Spleen (tissue), 11 donors: ENCODE measurements at regions not wholly inside any gene's neighbourhood (a gene's known extent, or its start where the extent isn't known, plus 50 kb on each side); places are given as distances from the start of the nearest gene placed in this dataset.

ENCODE experiments used
- DNase-seq: peaks from one replicate; pipeline ENCODE4 v3.0.0-alpha.2; 2020
- H3K27ac ChIP-seq, 8 donors: fragments of 200-600 bp; sonication (generic) in 7 of 8; 1 replicate in 4 of 8; 2 replicates in 4 of 8; pipeline versions ENCODE4 v1.5.0 to v1.8.0; 2016 to 2021; ENCODE audit warnings: inconsistent platforms in 4 of 8, mild to moderate bottlenecking in 4 of 8, moderate library complexity in 1 of 8
- H3K27me3 ChIP-seq, 7 donors: fragments of 200-600 bp; sonication (generic) in 6 of 7; replicated peaks in 1 of 7; 1 replicate in 4 of 7; 2 replicates in 3 of 7; pipeline versions ENCODE4 v1.5.0 to v1.8.0; 2016 to 2021; ENCODE audit warnings: inconsistent platforms in 3 of 7, mild to moderate bottlenecking in 1 of 7
- H3K36me3 ChIP-seq, 6 donors: fragments of 200-600 bp; sonication (generic) in 5 of 6; 1 replicate in 4 of 6; 2 replicates in 2 of 6; pipeline versions ENCODE4 v1.5.0 to v1.8.0; 2016 to 2021; ENCODE audit warnings: inconsistent platforms in 2 of 6
- H3K4me1 ChIP-seq, 6 donors: fragments of 200-600 bp; sonication (generic) in 5 of 6; 1 replicate in 3 of 6; 2 replicates in 3 of 6; pipeline versions ENCODE4 v1.5.0 to v1.8.0; 2016 to 2021; ENCODE audit warnings: inconsistent platforms in 3 of 6
- H3K4me3 ChIP-seq, 8 donors: fragments of 200-600 bp; sonication (generic) in 7 of 8; 1 replicate in 4 of 8; 2 replicates in 4 of 8; pipeline versions ENCODE4 v1.5.0 to v1.8.0; 2016 to 2021; ENCODE audit warnings: inconsistent platforms in 4 of 8, mild to moderate bottlenecking in 4 of 8, moderate library complexity in 2 of 8
- H3K9me3 ChIP-seq, 8 donors: fragments of 200-600 bp; sonication (generic) in 7 of 8; 1 replicate in 4 of 8; 2 replicates in 4 of 8; pipeline versions ENCODE4 v1.5.0 to v1.8.0; 2016 to 2021; ENCODE audit warnings: inconsistent platforms in 4 of 8
- POLR2A ChIP-seq, 3 donors: fragments of 450-650 bp; IDR thresholded peaks; one replicate each; pipeline ENCODE4 v1.5.1; 2017; ENCODE audit warnings: antibody characterized with exemption in 3 of 3, mild to moderate bottlenecking in 1 of 3
- POLR2AphosphoS5 ChIP-seq, 3 donors: sonication (generic); formaldehyde crosslinking; IDR thresholded peaks; one replicate each; pipeline ENCODE4 v1.5.1; 2017; ENCODE audit warnings: antibody characterized with exemption in 3 of 3
- WGBS, 5 donors: extraction: QIAGEN DNeasy Blood & Tissue Kit in 3 of 5; methylation state at CpG; one replicate each; pipeline versions ENCODE4 v1.1.5 to v1.1.7; 2013 to 2018; 5-methylcytosine and 5-hydroxymethylcytosine counted together
- intact Hi-C: fragments of 100-400 bp; cut with DNase I; formaldehyde crosslinking; loops from one replicate; pipeline ENCODE4 v1.15.0; 2023; ENCODE audit warnings: low total_unique reads
- TF ChIP-seq, protein P1 (sequence below), 11 experiments: fragments of 200-600 bp in 7 of 11; fragments of 450-650 bp in 4 of 11; sonication (generic) in 4 of 11; IDR thresholded peaks in 8 of 11; conservative IDR thresholded peaks in 3 of 11; 1 replicate in 7 of 11; 2 replicates in 4 of 11; pipeline versions ENCODE4 v1.4.0 to v1.8.0; 2016 to 2021; ENCODE audit warnings: antibody characterized with exemption in 11 of 11, inconsistent platforms in 4 of 11, mild to moderate bottlenecking in 1 of 11
- donor health status: healthy with polysubstance abuse.
- donor health status: DM: no; HTN: no; CAD: no; lungs with moderate emphysema.
- donor health status: DM: no; HTN: no; CAD: no.
- donor health status: Bipolar disorder and iron deficiency.
- donor health status: healthy.
- donor health status: DM: no; HTN: no; CAD: no.
- donor health status: DM: yes; HTN: yes; CAD: no.

GRCh38 chr11:29336727-29337575 lies 679.9 kb downstream of the KCNA4 start:
- intact Hi-C loops = loop anchor here (10.0 kb wide), 1 partner anchor 1642 kb away; no protein-coding TSS in a partner anchor
- 60 to 68% (median 62%) methylated on average over 8 of the region's 8 CpGs for WGBS, 5 donors
- no peaks in the 10 kb centered on the region for H3K9me3 ChIP-seq

GRCh38 chr11:29334776-29335130 lies 682.1 kb downstream of the KCNA4 start:
- no peak for TF ChIP-seq POLR2AphosphoS5 (IDR thresholded peaks at IDR 0.05)
- TF ChIP-seq POLR2A (IDR thresholded peaks at IDR 0.05) = no peak
- TF ChIP-seq, protein P1, sequence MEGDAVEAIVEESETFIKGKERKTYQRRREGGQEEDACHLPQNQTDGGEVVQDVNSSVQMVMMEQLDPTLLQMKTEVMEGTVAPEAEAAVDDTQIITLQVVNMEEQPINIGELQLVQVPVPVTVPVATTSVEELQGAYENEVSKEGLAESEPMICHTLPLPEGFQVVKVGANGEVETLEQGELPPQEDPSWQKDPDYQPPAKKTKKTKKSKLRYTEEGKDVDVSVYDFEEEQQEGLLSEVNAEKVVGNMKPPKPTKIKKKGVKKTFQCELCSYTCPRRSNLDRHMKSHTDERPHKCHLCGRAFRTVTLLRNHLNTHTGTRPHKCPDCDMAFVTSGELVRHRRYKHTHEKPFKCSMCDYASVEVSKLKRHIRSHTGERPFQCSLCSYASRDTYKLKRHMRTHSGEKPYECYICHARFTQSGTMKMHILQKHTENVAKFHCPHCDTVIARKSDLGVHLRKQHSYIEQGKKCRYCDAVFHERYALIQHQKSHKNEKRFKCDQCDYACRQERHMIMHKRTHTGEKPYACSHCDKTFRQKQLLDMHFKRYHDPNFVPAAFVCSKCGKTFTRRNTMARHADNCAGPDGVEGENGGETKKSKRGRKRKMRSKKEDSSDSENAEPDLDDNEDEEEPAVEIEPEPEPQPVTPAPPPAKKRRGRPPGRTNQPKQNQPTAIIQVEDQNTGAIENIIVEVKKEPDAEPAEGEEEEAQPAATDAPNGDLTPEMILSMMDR (IDR thresholded peaks at IDR 0.05 in 8 of 11, conservative IDR thresholded peaks at IDR 0.05 in 3 of 11) = no peak
- intact Hi-C loops = loop anchor here (10.0 kb wide), 1 partner anchor 1640 kb away; no protein-coding TSS in a partner anchor
- 56 to 74% (median 56%) methylated on average over 1 of the region's 1 CpG for WGBS, 5 donors

More at GRCh38 chr11:29336727-29337575, 679.9 kb downstream of the KCNA4 start:
- Histone ChIP-seq H3K27ac (no peak overlapping the region), H3K4me1 (no peaks in the 10 kb centered on the region), H3K36me3 (no peaks in the 10 kb centered on the region), H3K27me3 (no peaks in the 10 kb centered on the region), H3K4me3 (no peak overlapping the region)
- TF ChIP-seq POLR2A (IDR thresholded peaks at IDR 0.05) = no peak
- no peak for DNase-seq

GRCh38 chr11:29333993-29334775 lies 682.6 kb downstream of the KCNA4 start:
- 40 to 50% (median 42%) methylated on average over 5 of the region's 5 CpGs for WGBS, 5 donors
- H3K27me3 ChIP-seq = no peaks in the 10 kb centered on the region
- H3K36me3 ChIP-seq = no peaks in the 10 kb centered on the region
- intact Hi-C loops = loop anchor here (10.0 kb wide), 1 partner anchor 1639 kb away; no protein-coding TSS in a partner anchor
- no peak overlapping the region for H3K4me3 ChIP-seq
- H3K27ac ChIP-seq = no peak overlapping the region
- TF ChIP-seq, protein P1 (IDR thresholded peaks at IDR 0.05 in 8 of 11, conservative IDR thresholded peaks at IDR 0.05 in 3 of 11) = peak in 8 of 11 experiments; percentile 7 to 28 (median 22)
- no peak for TF ChIP-seq POLR2A (IDR thresholded peaks at IDR 0.05)
- no peaks in the 10 kb centered on the region for H3K4me1 ChIP-seq
- DNase-seq = no peak
- H3K9me3 ChIP-seq = no peaks in the 10 kb centered on the region

More at GRCh38 chr11:29334776-29335130, 682.1 kb downstream of the KCNA4 start:
- Histone ChIP-seq H3K27me3 (no peaks in the 10 kb centered on the region), H3K36me3 (no peaks in the 10 kb centered on the region), H3K4me3 (no peak overlapping the region), H3K4me1 (no peaks in the 10 kb centered on the region), H3K9me3 (no peaks in the 10 kb centered on the region), H3K27ac (no peak overlapping the region)
- no peak for DNase-seq

DNA sequence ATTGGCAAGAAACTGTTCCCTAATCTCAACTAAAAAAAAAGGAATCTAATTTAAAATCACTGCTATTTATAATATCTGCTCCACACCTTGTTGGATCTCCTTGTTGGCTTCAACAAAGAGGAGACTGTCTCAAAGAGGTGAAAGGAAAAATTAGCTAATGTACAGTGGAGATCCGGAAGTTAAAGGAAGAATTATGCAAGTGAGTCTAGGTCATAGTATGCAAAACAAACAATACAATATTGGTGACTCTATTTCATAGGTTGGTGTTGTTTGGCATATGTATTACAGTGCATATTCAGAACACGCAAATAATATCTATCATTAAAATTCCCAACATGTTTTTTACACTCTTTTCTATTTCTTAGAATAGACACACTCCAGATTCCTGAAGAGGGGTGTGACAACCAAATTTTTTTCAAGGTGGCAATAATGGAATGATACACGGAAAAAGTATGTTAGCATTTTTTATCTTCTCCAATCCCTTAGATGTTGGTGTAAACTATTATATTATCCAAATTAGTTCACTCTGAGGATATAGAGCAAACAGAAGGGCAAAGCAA lies 685.3 kb downstream of the KCNA4 start:
- H3K36me3 ChIP-seq = no peaks in the 10 kb centered on the region

More for the DNA sequence above, 685.3 kb downstream of the KCNA4 start:
- Histone ChIP-seq H3K9me3 (no peaks in the 10 kb centered on the region), H3K4me3 (no peak overlapping the region), H3K27ac (no peak overlapping the region), H3K27me3 (no peaks in the 10 kb centered on the region), H3K4me1 (no peaks in the 10 kb centered on the region)
- no peak for DNase-seq
- TF ChIP-seq POLR2AphosphoS5 (IDR thresholded peaks at IDR 0.05) (no peak), POLR2A (IDR thresholded peaks at IDR 0.05) (no peak)
- TF ChIP-seq, protein P1 (IDR thresholded peaks at IDR 0.05 in 8 of 11, conservative IDR thresholded peaks at IDR 0.05 in 3 of 11) = no peak
- intact Hi-C loops = loop anchor here (10.0 kb wide), 1 partner anchor 1637 kb away; no protein-coding TSS in a partner anchor
- 78 to 92% (median 82%) methylated on average over 3 of the region's 3 CpGs for WGBS, 5 donors
